WERI-Rb-1 (cell line): ENCODE measurements at regions not wholly inside any gene's neighbourhood (a gene's known extent, or its start where the extent isn't known, plus 50 kb on each side); places are given as distances from the start of the nearest gene placed in this dataset.

Source experiments
- DNase-seq: peaks from one replicate; pipeline ENCODE4 v3.0.0-alpha.2; 2020
- H3K27ac ChIP-seq: fragments of 250-450 bp; sonication (Bioruptor Pico); 2 replicates; pipeline ENCODE4 v1.5.1; 2020; ENCODE audit warnings: mild to moderate bottlenecking, moderate library complexity
- H3K27me3 ChIP-seq: fragments of 250-450 bp; sonication (Bioruptor Pico); 2 replicates; pipeline ENCODE4 v1.5.1; 2021; ENCODE audit warnings: mild to moderate bottlenecking, low read depth, moderate library complexity; ENCODE audit not compliant: insufficient read depth, severe bottlenecking
- H3K36me3 ChIP-seq: fragments of 250-450 bp; sonication (Bioruptor Pico); 2 replicates; pipeline ENCODE4 v1.5.1; 2020; ENCODE audit warnings: mild to moderate bottlenecking, moderate library complexity
- H3K4me3 ChIP-seq: 2 replicates; pipeline ENCODE4 v1.5.1; 2011; ENCODE audit warnings: low read depth, mild to moderate bottlenecking, control low read depth, low read length
- H3K9me3 ChIP-seq: fragments of 250-450 bp; sonication (Bioruptor Pico); 2 replicates; pipeline ENCODE4 v1.5.1; 2021; ENCODE audit warnings: mild to moderate bottlenecking, moderate library complexity; ENCODE audit not compliant: severe bottlenecking
- CTCF ChIP-seq: IDR thresholded peaks from 2 replicates; pipeline ENCODE4 v1.5.1; 2011; ENCODE audit warnings: low read depth, mild to moderate bottlenecking, control low read depth, inconsistent platforms, low read length

DNA sequence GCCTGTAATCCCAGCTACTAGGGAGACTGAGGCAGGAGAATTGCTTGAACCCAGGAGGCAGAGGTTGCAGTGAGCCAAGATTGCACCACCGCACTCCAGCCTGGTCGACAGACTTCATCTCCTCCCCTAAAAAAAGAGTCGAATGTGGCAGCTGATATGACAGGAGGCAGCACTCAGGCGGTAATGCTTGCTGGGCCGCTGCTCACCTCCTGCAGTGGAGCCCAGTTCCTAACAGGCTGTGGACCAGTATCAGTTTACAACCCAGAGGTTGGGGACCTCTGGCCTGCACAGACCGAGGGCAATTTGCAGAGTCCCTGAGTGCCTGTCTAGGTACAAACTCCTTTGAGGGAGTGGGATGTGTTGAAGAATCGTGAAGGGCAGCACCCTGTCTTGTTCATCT, 136.2 kb downstream of the SMAD6 start:
- Histone ChIP-seq H3K36me3 (no peaks in the 10 kb centered on the region), H3K27me3 (peaks cover 6% of the 10 kb centered on the region), H3K4me3 (no peak overlapping the region), H3K9me3 (no peaks in the 10 kb centered on the region), H3K27ac (no peak overlapping the region)
- DNase-seq: no peak
- no peak for TF ChIP-seq CTCF

GRCh38 chr15:66838671-66839239, 136.7 kb downstream of the SMAD6 start:
- peaks cover 7% of the 10 kb centered on the region for H3K27me3 ChIP-seq
- H3K4me3 ChIP-seq: no peak overlapping the region
- H3K27ac ChIP-seq: no peak overlapping the region
- H3K36me3 ChIP-seq: no peaks in the 10 kb centered on the region
- no peak for DNase-seq
- TF ChIP-seq CTCF: peak; percentile 57
- H3K9me3 ChIP-seq: no peaks in the 10 kb centered on the region

DNA sequence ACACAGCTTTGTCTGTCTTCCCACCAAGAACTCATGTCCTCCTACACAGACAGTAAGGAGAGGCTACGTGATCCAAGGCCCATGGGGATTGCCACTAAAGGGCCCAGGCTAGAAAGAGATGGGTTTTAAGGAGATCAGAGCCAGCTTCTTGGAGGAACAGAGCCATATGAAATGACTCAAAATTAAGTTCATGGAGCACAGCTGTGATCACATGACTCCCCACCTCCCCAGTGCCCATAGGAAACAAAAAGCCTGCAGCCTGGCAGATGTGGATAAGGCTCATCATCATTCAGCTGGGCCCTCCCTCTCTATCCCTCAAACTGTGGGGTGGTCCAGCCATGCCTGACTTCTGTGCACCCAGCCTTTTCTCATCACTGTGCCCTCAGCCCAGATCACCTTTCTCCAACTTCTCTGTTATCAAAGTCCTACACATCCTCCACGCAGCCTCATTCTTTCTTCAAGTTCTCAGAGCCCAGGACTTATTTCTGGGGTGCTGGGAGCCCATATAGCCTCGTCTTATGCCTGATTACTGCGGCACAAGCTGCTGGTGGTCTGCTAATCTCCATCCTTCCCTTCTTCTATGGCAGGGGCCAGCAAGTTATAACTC, 137.6 kb downstream of the SMAD6 start:
- no peaks in the 10 kb centered on the region for H3K9me3 ChIP-seq
- no peak overlapping the region for H3K4me3 ChIP-seq
- no peak overlapping the region for H3K27ac ChIP-seq
- no peaks in the 10 kb centered on the region for H3K36me3 ChIP-seq
- no peak for DNase-seq
- H3K27me3 ChIP-seq: peaks cover 7% of the 10 kb centered on the region
- TF ChIP-seq CTCF: no peak

GRCh38 chr15:66840615-66841390, 138.8 kb downstream of the SMAD6 start:
- peaks cover 7% of the 10 kb centered on the region for H3K27me3 ChIP-seq

DNA sequence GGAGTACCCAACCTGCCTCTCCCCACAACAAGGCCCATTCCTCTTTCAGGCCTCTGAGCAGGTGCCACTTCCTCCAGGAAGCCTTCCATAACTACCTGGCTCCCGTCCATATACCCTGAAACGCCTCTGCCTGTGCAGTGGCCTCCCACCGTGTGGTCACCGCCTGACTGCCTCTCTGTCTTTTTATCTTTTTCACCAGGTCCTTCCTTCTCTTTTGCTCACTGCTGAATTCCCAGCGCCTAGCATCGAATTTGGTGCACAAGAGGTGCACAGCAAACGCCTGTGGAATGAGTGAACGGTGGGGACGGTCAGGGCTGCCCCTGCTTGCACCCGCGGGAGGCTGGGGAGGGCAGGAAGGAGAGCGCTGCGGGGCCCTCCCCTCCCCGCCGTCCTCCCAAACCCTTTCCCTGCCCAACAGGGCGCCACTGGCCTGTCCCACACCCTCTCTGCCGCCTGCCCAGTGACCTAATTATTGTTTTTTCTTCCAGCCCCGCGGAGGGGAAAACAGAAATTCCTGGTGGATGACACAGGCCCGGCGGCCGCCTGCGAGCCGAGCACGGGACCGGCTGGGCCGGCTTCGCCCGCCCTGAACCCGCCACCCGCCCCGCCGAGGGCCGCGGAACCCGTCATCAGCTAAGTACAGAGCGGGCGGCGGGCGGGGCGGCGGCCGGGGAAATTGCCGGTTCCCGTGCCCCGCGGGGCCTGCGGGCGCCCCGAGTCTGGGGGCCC, 140.1 kb downstream of the SMAD6 start:
- DNase-seq: peak; percentile 30
- Histone ChIP-seq H3K4me3 (peak overlapping the region; percentile 18), H3K27me3 (peaks cover 7% of the 10 kb centered on the region), H3K36me3 (no peaks in the 10 kb centered on the region), H3K9me3 (no peaks in the 10 kb centered on the region), H3K27ac (no peak overlapping the region)
- TF ChIP-seq CTCF: no peak

More at GRCh38 chr15:66840615-66841390, 138.8 kb downstream of the SMAD6 start:
- Histone ChIP-seq H3K36me3 (no peaks in the 10 kb centered on the region), H3K27ac (no peak overlapping the region), H3K4me3 (no peak overlapping the region), H3K9me3 (no peaks in the 10 kb centered on the region)
- TF ChIP-seq CTCF: no peak
- no peak for DNase-seq
